ENCODE measurements at regions not wholly inside any gene's neighbourhood (a gene's known extent, or its start where the extent isn't known, plus 50 kb on each side); places are given as distances from the start of the nearest gene placed in this dataset.

DNA sequence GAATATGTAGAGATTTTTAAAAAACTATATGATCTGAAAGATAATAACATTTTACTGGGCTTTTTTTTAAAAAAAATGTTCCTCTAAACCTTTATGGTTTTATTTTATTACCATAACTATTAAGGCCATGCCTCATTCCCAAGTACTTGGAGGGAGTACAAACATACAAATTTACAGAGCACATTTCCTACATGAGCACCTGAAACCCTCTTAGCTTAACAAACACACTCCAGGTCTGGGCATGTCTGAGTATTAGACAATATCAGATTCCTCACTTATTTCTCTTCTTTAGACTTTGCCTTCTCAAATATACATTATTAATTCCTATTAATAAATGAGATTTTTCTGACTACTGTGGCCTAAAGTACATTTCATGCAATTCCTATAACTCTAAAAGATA lies 319.2 kb downstream of the SLCO4C1 start:
- no peak overlapping the region for H3K27ac Mint-ChIP-seq
- POLR2A ChIA-PET, result no interaction called here

DNA sequence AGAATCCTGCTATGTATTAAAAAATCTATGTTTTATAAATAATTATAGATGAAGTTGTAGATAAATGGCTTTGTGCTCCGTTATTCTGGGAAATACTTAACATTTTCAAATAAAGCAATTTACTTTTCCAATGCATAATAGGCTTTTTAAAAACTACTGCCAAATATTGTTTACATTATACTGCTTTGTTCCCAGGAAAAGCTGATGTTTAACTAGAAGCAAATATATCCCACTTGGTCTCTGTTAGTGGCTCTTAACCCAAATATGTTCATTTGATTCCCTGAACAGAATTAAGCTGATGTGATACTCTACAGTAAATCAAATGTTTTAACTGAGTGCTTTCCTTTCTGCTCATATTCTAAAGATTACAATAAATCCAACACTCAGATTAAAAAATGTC lies 326.3 kb downstream of the SLCO4C1 start:
- Mint-ChIP-seq H3K4me1 (no peaks in the 10 kb centered on the region), H3K27me3 (no peaks in the 10 kb centered on the region), H3K9me3 (no peaks in the 10 kb centered on the region), H3K4me3 (no peak overlapping the region), H3K27ac (no peak overlapping the region), H3K36me3 (ENCODE audit: low read depth) (no peaks in the 10 kb centered on the region)
- intact Hi-C loops (cut with micrococcal nuclease), result loop anchor here (10.0 kb wide), 1 partner anchor 1345 kb away; no protein-coding TSS in a partner anchor
- DNase-seq (no peak), ATAC-seq (ENCODE audit: low read depth) (no peak)
- ChIA-PET POLR2A (no interaction called here), CTCF (no interaction called here)
- no peak for TF ChIP-seq CTCF (IDR thresholded peaks at IDR 0.05)

More for the DNA sequence above, 319.2 kb downstream of the SLCO4C1 start:
- no peak for TF ChIP-seq CTCF (IDR thresholded peaks at IDR 0.05)
- Mint-ChIP-seq H3K4me3 (no peak overlapping the region), H3K36me3 (ENCODE audit: low read depth) (no peaks in the 10 kb centered on the region), H3K4me1 (no peaks in the 10 kb centered on the region), H3K27me3 (no peaks in the 10 kb centered on the region), H3K9me3 (no peaks in the 10 kb centered on the region)
- intact Hi-C loops (cut with micrococcal nuclease), result loop anchor here (2.0 to 10.0 kb wide), 2 partner anchors 1352 to 1546 kb away; no protein-coding TSS in a partner anchor
- ATAC-seq (ENCODE audit: low read depth) (no peak), DNase-seq (no peak)
- CTCF ChIA-PET, result no interaction called here

DNA sequence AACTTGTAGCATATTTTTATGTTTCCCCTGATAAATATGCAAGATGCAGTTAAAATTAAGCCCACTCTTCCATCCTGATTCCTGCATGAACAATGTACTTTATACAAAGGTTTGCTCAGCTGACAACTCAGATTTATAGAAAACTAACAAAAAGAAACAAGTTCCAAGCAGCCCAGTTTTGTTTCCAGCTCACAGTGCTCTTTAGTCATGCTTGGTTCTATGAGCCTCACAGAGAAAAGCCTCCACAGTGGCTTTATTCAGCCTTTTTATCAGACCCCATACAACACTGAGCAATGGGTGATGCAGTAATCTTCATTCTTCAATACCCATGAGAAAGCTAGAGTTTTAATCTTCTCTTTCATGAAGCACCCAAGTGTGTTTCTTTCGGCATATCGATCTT lies 329.6 kb downstream of the SLCO4C1 start:
- Mint-ChIP-seq H3K27ac (no peak overlapping the region), H3K4me3 (no peak overlapping the region), H3K27me3 (no peaks in the 10 kb centered on the region), H3K9me3 (no peaks in the 10 kb centered on the region), H3K4me1 (no peaks in the 10 kb centered on the region), H3K36me3 (ENCODE audit: low read depth) (no peaks in the 10 kb centered on the region)
- ChIA-PET CTCF (no interaction called here), POLR2A (no interaction called here)
- TF ChIP-seq CTCF (IDR thresholded peaks at IDR 0.05), result no peak
- ATAC-seq (ENCODE audit: low read depth) (no peak), DNase-seq (no peak)
- intact Hi-C loops (cut with micrococcal nuclease), result no loop called here

GRCh38 chr5:101955891-101956290 lies 340.2 kb downstream of the SLCO4C1 start:
- Mint-ChIP-seq H3K4me3 (no peak overlapping the region), H3K9me3 (no peaks in the 10 kb centered on the region), H3K27me3 (no peaks in the 10 kb centered on the region), H3K27ac (no peak overlapping the region), H3K4me1 (no peaks in the 10 kb centered on the region), H3K36me3 (ENCODE audit: low read depth) (no peaks in the 10 kb centered on the region)
- ChIA-PET CTCF (no interaction called here), POLR2A (no interaction called here)
- TF ChIP-seq CTCF (IDR thresholded peaks at IDR 0.05), result no peak
- DNase-seq, result no peak
- ATAC-seq (ENCODE audit: low read depth), result no peak
- intact Hi-C loops (cut with micrococcal nuclease), result no loop called here

DNA sequence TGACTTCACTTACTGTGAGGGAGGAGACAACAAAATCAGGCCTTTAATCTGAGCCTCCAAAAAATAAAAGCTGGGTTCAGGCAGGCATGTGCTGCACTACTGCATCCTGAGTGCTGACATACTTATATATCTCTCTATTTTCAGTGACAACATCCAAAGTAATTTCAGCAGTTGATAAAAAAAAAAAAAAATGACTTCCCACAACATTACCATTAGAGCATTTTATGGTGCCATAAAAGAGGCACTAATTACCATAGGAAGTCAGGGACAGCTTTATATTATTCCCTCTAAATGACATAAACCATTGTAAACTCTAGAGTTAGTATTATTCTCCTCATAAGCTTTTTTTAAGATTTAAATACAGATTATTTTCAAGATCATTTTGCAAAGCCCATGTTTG lies 346.1 kb downstream of the SLCO4C1 start:
- POLR2A ChIA-PET, result no interaction called here
- DNase-seq (no peak), ATAC-seq (ENCODE audit: low read depth) (no peak)
- intact Hi-C loops (cut with micrococcal nuclease), result no loop called here
- CTCF ChIA-PET, result interaction anchor here (0.5 to 1.3 kb wide), 2 partner anchors 8 to 215 kb away, joined by 3 to 4 read pairs; no protein-coding TSS in a partner anchor
- Mint-ChIP-seq H3K9me3 (no peaks in the 10 kb centered on the region), H3K27ac (no peak overlapping the region), H3K4me1 (no peaks in the 10 kb centered on the region), H3K4me3 (no peak overlapping the region), H3K36me3 (ENCODE audit: low read depth) (no peaks in the 10 kb centered on the region), H3K27me3 (no peaks in the 10 kb centered on the region)
- TF ChIP-seq CTCF (IDR thresholded peaks at IDR 0.05), result no peak
